Esophagus muscularis mucosa (tissue), 4 donors: ENCODE measurements at regions not wholly inside any gene's neighbourhood (a gene's known extent, or its start where the extent isn't known, plus 50 kb on each side); places are given as distances from the start of the nearest gene placed in this dataset.

Experiments
- DNase-seq: peaks from one replicate; pipeline ENCODE4 v3.0.0-alpha.2; 2017; ENCODE audit errors: extremely low spot score
- H3K27ac ChIP-seq, 4 donors: fragments of 200-600 bp; sonication (generic); replicated peaks in 1 of 4; 1 replicate in 3 of 4; 2 replicates in 1 of 4; pipeline ENCODE4 v1.5.1; 2016 to 2019; ENCODE audit warnings: mild to moderate bottlenecking in 1 of 4
- H3K27me3 ChIP-seq, 4 donors: fragments of 200-600 bp; sonication (generic); one replicate each; pipeline versions ENCODE4 v1.5.1 to v1.6.0; 2016 to 2019
- H3K36me3 ChIP-seq, 4 donors: fragments of 200-600 bp; sonication (generic); one replicate each; pipeline ENCODE4 v1.5.1; 2016 to 2019
- H3K4me1 ChIP-seq, 4 donors: fragments of 200-600 bp; sonication (generic); one replicate each; pipeline ENCODE4 v1.5.1; 2016 to 2019
- H3K4me3 ChIP-seq, 4 donors: fragments of 200-600 bp; sonication (generic); 1 replicate in 2 of 4; 2 replicates in 2 of 4; pipeline ENCODE4 v1.5.1; 2016 to 2019; ENCODE audit warnings: mild to moderate bottlenecking in 4 of 4, moderate library complexity in 1 of 4
- H3K9me3 ChIP-seq, 4 donors: fragments of 200-600 bp; sonication (generic); 1 replicate in 3 of 4; 2 replicates in 1 of 4; pipeline ENCODE4 v1.5.1; 2016 to 2019
- EP300 ChIP-seq: sonication (generic); formaldehyde crosslinking; IDR thresholded peaks from one replicate; pipeline ENCODE4 v1.6.1; 2017; ENCODE audit warnings: antibody characterized with exemption
- POLR2A ChIP-seq: fragments of 450-650 bp; IDR thresholded peaks from one replicate; pipeline ENCODE4 v1.6.1; 2017; ENCODE audit warnings: antibody characterized with exemption, moderate library complexity, mild to moderate bottlenecking, low read depth
- POLR2AphosphoS5 ChIP-seq, 2 donors: sonication (generic); formaldehyde crosslinking; IDR thresholded peaks; one replicate each; pipeline ENCODE4 v1.6.1; 2017; ENCODE audit warnings: antibody characterized with exemption in 2 of 2
- WGBS: methylation state at CpG from one replicate; pipeline ENCODE4 v1.1.5; 2018; 5-methylcytosine and 5-hydroxymethylcytosine counted together
- intact Hi-C: fragments of 100-400 bp; cut with DNase I; formaldehyde crosslinking; loops from one replicate; pipeline ENCODE4 v1.15.1; 2023
- TF ChIP-seq, protein P1 (sequence below), 3 experiments: fragments of 200-600 bp in 2 of 3; fragments of 450-650 bp in 1 of 3; sonication (generic) in 2 of 3; IDR thresholded peaks; one replicate each; pipeline ENCODE4 v1.5.1; 2017 to 2019; ENCODE audit warnings: antibody characterized with exemption in 3 of 3, mild to moderate bottlenecking in 2 of 3, moderate library complexity in 1 of 3

DNA sequence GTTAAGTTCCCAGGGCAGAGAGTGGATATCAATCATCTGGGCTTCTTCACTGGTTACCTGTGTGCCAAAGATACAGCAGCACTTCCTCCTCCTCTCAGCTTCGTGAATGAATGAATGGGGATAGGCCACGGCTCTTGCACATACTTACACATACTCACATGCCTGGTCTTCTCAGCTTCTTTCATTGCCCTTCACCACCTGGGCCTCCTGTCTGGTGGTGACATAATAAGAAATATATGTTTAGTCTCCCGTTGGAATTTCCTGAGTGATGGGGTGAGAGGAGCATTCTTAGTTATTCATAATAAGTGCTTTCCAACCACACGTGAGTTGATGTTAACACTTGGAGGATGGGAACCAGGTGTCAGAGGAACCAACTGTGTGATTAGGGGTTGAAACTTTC lies 268.1 kb upstream of the RMST start:
- H3K36me3 ChIP-seq, result no peaks in the 10 kb centered on the region
- intact Hi-C loops, result no loop called here

DNA sequence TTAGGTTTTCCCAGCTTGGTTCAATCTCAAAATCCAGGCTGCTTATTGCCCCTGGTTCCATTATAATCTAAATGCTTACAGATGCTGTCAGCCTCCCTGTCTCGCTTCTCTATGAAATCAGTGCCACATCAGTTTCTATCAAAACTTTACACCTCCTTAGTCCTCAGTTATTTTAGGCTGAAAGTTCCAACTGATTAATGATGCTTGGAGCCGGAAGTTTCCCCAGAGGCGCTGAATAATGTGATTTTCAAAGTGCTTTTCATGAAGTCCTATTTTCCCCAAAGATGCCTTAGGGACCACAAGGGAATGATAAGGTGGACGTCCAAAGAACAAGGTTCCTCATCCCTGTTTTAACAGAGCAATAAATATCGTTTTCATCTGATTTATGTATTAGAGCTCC lies 262.4 kb upstream of the RMST start:
- DNase-seq, result no peak
- H3K36me3 ChIP-seq, result no peaks in the 10 kb centered on the region
- H3K9me3 ChIP-seq, result peaks cover 0 to 4% (median 2%) of the 10 kb centered on the region in 4 donors
- intact Hi-C loops, result no loop called here
- H3K4me3 ChIP-seq, result no peak overlapping the region
- WGBS, result 67% methylated on average over 5 of the region's 5 CpGs
- TF ChIP-seq POLR2A, result no peak
- TF ChIP-seq EP300, result no peak
- TF ChIP-seq, protein P1, sequence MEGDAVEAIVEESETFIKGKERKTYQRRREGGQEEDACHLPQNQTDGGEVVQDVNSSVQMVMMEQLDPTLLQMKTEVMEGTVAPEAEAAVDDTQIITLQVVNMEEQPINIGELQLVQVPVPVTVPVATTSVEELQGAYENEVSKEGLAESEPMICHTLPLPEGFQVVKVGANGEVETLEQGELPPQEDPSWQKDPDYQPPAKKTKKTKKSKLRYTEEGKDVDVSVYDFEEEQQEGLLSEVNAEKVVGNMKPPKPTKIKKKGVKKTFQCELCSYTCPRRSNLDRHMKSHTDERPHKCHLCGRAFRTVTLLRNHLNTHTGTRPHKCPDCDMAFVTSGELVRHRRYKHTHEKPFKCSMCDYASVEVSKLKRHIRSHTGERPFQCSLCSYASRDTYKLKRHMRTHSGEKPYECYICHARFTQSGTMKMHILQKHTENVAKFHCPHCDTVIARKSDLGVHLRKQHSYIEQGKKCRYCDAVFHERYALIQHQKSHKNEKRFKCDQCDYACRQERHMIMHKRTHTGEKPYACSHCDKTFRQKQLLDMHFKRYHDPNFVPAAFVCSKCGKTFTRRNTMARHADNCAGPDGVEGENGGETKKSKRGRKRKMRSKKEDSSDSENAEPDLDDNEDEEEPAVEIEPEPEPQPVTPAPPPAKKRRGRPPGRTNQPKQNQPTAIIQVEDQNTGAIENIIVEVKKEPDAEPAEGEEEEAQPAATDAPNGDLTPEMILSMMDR (IDR thresholded peaks at IDR 0.05), result no peak
- TF ChIP-seq POLR2AphosphoS5 (IDR thresholded peaks at IDR 0.05), result no peak
- H3K27ac ChIP-seq, result no peak overlapping the region
- no peaks in the 10 kb centered on the region for H3K27me3 ChIP-seq
- no peaks in the 10 kb centered on the region for H3K4me1 ChIP-seq

More for the DNA sequence above, 268.1 kb upstream of the RMST start:
- Histone ChIP-seq H3K9me3 (peaks cover 0 to 11% (median 6%) of the 10 kb centered on the region in 4 donors), H3K27me3 (no peaks in the 10 kb centered on the region), H3K4me1 (peaks cover 0 to 2% (median 0%) of the 10 kb centered on the region in 4 donors), H3K27ac (no peak overlapping the region), H3K4me3 (no peak overlapping the region)
- DNase-seq, result no peak
- TF ChIP-seq POLR2AphosphoS5 (IDR thresholded peaks at IDR 0.05) (no peak), POLR2A (no peak), EP300 (no peak)
- TF ChIP-seq, protein P1 (IDR thresholded peaks at IDR 0.05), result no peak
- WGBS, result 52% methylated on average over 4 of the region's 4 CpGs

DNA sequence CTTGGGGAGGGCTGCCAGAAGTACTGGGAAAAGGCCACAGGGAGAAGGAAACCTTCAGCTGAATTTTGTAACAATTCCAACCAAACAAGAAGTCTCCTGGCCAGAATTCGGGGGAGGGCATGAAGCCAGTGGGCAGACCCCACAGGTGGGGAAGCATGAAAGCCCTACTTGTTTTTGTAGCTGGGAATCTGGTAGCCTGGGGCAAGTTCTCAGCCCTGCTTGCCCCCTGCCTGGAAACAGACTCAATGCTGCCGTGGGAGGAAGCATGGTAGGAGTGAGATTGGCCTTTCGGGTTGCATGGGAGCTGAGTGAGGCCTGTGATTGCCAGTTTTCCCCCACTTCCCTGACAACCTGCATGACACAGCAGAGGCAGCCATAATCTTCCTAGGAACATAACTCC lies 259.2 kb upstream of the RMST start:
- no peak overlapping the region for H3K4me3 ChIP-seq
- DNase-seq, result no peak
- no peaks in the 10 kb centered on the region for H3K4me1 ChIP-seq
- H3K27ac ChIP-seq, result no peak overlapping the region
- TF ChIP-seq, protein P1 (IDR thresholded peaks at IDR 0.05), result no peak
- no peak for TF ChIP-seq EP300
- no peak for TF ChIP-seq POLR2AphosphoS5 (IDR thresholded peaks at IDR 0.05)
- TF ChIP-seq POLR2A, result no peak
- H3K27me3 ChIP-seq, result no peaks in the 10 kb centered on the region
- 95% methylated on average over 3 of the region's 3 CpGs for WGBS
- no peaks in the 10 kb centered on the region for H3K9me3 ChIP-seq
- no peaks in the 10 kb centered on the region for H3K36me3 ChIP-seq
- intact Hi-C loops, result no loop called here

DNA sequence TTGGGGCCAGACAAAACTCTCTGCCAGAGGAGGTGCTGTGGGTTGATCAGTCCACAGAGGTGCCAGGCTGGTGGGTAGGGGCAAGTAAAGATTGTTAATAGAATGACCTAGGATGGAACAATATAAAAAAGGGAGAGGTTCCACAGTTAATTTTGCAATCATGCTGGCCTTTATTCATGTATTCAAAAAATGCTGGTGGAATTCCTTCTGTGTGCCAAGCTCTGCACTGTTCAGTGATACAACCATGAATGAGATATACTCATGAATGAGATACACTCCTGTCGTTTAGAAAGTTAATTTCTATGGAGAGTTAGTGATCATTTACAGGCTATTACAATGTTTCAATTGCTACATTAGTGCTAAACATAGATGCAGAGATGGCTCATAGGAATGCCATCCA lies 252.6 kb upstream of the RMST start:
- no peaks in the 10 kb centered on the region for H3K36me3 ChIP-seq
- no peak for DNase-seq
- no peaks in the 10 kb centered on the region for H3K9me3 ChIP-seq
- H3K27ac ChIP-seq, result no peak overlapping the region
- TF ChIP-seq, protein P1 (IDR thresholded peaks at IDR 0.05), result no peak
- TF ChIP-seq POLR2AphosphoS5 (IDR thresholded peaks at IDR 0.05) (no peak), POLR2A (no peak), EP300 (no peak)
- intact Hi-C loops, result no loop called here
- H3K27me3 ChIP-seq, result no peaks in the 10 kb centered on the region
- WGBS, result 50% methylated on average over 1 of the region's 1 CpG
- no peak overlapping the region for H3K4me3 ChIP-seq
- no peaks in the 10 kb centered on the region for H3K4me1 ChIP-seq

DNA sequence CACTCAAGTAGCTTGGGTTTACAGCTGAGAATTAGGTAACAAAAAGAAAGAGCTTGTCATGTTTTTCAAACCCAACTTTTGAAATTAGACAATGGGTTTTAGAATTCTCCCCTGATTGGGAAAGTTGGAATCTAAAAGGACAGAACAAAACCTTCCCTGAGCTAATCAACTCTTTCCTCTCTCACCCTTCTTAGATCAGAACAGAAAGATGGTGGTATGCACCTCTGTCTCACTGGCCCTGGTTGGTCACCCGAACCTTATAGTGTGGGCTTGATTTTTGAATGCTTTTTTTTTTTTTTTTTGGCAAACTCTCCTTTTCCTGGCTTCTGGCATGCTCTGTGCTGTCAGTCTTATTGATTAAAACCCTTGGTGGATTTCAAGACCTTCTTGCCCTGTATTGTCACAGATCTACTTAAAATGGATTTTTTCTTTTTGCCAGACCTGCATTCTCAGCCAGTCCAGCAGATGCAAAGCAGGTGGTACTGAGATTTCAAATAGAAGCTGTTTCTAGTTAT lies 251.1 kb upstream of the RMST start:
- no peak for DNase-seq
- no peak overlapping the region for H3K27ac ChIP-seq
- H3K4me1 ChIP-seq, result no peaks in the 10 kb centered on the region
- no peaks in the 10 kb centered on the region for H3K27me3 ChIP-seq
- H3K4me3 ChIP-seq, result no peak overlapping the region
- H3K9me3 ChIP-seq, result no peaks in the 10 kb centered on the region
- intact Hi-C loops, result no loop called here
- WGBS, result 73% methylated on average over 1 of the region's 1 CpG
- no peak for TF ChIP-seq EP300
- no peaks in the 10 kb centered on the region for H3K36me3 ChIP-seq
